Left forelimb (tissue), 1 donor: ENCODE measurements at regions not wholly inside any gene's neighbourhood (a gene's known extent, or its start where the extent isn't known, plus 50 kb on each side); places are given as distances from the start of the nearest gene placed in this dataset.
"Not testable (repeated sequence)": the region's sequence is repeated elsewhere in the genome, so short reads cannot be mapped to it uniquely, and the experiment has no call there.

Experiments used
- DNase-seq: peaks from one replicate; pipeline ENCODE4 v3.0.0-alpha.2; 2018; ENCODE audit warnings: low spot score

DNA sequence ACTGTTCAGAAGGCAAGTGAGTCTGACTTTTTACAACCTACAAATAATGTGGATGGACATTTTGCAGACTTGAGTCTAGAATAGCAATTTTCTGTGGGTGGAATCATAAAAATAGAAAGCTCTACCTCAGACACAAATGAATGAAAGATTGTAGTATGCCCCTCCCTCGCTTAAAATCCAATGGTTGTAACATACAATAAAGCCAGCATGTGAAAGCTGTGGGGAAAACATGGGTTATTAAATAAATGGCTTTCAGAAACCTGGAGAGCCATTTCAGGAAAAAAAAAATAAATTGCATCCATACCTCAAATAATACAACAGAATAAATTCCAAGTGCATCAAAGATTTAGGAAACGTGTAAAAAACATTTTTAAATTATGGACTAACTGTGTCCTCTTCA lies 123.1 kb upstream of the MON1B start:
- no peak for DNase-seq

DNA sequence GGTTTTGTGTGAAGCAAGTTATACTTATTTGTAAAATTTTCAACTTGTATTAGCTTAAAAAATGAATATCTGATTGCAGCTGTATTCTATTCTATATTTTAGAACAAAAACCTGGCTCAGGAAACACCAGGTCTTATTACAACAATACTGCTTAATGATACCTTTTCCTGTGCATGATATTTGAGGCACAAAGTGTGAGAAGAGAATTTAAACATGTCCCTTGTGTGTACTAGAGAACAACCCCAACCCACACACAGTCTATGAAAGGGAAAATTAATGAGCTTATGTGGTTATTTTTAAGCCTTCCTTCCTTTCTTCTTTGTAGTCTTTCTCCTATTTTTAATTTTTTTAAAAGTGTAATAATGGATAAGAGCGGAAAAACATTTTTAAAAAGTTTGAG lies 122.6 kb upstream of the MON1B start:
- DNase-seq = no peak

DNA sequence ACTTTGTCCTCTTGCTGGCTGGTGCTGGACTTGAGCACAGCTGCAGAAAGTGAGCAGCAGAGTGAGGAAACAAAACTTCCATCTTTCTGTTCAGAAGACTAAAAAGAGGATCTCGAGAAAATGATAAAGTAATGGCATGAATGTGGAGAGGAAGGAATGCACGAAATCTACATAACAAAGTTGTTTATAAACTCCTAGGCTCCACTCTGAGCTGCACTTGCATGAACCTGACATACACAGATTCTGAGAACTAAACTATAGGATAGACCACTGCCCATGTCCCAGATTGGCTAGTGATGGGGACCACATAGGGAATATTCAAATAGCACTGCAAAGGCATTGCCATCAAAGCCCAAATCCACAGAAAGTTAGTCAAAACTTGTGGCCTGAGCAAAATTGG lies 121.1 kb upstream of the MON1B start:
- no peak for DNase-seq

GRCh38 chr16:77070683-77071082 lies 120.3 kb upstream of the MON1B start:
- DNase-seq = no peak

- no peak for DNase-seq
These were observed 114.2 kb upstream of the MON1B start for GRCh38 chr16:77076839-77077238.

DNA sequence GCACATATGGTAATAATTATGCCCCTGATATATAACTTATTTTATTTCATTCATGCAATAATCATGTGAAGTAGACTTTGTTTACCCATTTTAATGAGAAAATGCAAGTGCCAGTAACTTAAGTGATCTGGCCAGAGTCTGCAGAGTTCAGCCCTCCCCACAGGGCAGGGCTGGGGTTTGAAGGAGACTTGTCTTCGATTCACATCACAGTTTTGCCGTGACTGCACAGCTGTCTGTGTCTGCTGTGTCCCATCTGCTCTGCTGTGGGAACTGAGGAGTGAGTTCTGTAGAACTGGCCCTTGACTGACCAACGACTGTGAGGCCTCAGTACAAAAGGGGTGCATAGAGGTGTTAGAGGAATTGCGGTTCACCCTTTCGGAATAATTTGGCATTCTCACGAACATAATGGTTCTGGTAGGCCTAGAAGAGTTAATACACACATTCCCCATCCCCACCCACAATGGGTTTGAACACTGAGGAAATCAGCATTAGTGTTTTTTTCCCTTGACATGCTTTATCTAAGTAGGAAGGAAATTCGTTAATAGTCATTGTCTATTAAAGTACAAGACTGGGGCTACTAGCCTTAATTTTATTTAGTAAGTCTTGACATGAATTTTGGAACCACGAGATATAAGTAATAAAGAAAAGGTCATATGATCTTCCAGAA lies 113.6 kb upstream of the MON1B start:
- DNase-seq = no peak

- no peak for DNase-seq
These were observed 105.0 kb upstream of the MON1B start for GRCh38 chr16:77085981-77086380.

GRCh38 chr16:77090062-77090461 lies 100.9 kb upstream of the MON1B start:
- no peak for DNase-seq

- no peak for DNase-seq
These were observed 97.7 kb upstream of the MON1B start for GRCh38 chr16:77093309-77093708.

- DNase-seq = no peak
These were observed 97.0 kb upstream of the MON1B start for GRCh38 chr16:77093999-77094398.

DNA sequence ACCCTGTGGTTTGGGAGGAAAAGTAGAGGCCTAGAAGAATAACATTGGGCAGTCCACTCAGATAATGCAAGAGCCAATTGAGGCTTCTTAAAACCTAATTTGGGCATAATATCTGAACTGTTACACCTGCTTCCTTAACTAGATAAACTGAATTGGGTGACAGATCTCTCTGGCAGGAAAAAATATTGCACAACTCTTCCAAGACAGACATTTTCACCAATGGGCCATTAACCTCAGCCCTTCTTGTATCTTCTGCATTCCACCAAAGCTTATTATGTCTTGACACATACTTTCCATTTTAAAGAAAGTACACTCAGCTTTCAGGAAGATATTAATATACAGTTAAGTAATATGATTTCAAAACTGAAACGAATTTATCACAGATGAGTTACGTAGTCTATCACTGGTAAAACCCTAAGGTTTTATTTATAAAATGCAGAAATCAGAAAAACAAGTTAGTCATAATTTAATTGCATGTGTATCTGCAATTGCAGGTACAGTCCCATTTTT lies 79.9 kb upstream of the MON1B start:
- no peak for DNase-seq

DNA sequence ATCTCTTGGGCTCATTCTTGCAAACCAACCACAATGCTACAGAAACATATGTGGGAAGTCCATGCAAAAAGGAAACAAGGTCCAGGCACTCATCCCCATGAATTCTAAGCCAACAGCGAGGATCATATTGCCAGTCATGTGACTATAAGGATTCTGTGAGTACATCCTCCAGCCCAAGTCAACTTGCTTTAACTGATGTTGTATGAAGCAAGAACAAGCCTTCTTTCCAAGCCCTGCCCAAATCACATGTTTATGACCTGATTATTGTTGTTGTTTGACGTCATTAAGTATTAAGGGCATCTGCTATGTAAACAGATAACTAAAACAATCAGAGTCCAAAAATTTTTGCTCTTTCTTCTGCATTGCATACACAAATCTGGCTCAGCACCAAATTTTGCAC lies 78.2 kb upstream of the MON1B start:
- DNase-seq = no peak

- peak; percentile 63 for DNase-seq
These were observed 77.2 kb upstream of the MON1B start for GRCh38 chr16:77113835-77114234.

GRCh38 chr16:77114361-77114760 lies 76.6 kb upstream of the MON1B start:
- DNase-seq = not testable (repeated sequence)

- DNase-seq = no peak
These were observed 74.1 kb upstream of the MON1B start for GRCh38 chr16:77116856-77117255.

DNA sequence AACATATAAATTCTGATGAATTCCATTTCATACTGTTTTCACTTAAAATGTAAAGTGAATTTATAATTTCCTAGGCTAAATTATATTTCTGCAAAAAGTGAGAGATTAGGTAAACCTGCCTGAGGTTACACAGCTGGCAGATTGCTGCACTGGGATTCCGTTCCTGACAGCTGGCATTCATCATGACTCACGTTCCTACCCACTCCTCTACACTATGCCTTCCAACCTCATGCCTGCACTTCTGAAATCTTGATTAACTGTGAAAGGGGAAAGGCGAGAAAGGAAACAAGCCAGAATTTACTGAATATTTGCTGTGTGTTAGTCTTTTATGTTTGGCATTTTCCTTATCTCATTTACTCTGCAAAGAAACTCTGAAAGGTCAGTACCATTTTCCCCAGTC lies 73.3 kb upstream of the MON1B start:
- no peak for DNase-seq

DNA sequence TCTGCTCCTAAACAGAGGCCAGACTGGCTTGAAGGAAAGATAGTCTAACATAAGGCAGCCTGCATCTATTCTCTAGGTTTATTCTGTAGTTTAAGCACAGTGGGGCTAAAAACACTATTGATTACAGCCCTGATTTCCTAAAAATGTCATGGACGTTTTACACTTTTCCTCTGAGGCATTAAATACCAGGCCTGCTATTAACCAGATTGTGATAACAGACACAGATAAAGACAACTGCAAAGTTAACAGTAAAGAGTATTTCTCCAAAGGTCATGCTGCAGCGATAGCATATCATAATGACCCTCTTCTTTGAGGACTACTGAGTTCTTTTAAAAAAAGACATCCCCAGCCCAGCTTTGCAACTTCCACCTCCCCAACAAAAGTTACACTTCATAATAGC lies 59.6 kb upstream of the MON1B start:
- no peak for DNase-seq

DNA sequence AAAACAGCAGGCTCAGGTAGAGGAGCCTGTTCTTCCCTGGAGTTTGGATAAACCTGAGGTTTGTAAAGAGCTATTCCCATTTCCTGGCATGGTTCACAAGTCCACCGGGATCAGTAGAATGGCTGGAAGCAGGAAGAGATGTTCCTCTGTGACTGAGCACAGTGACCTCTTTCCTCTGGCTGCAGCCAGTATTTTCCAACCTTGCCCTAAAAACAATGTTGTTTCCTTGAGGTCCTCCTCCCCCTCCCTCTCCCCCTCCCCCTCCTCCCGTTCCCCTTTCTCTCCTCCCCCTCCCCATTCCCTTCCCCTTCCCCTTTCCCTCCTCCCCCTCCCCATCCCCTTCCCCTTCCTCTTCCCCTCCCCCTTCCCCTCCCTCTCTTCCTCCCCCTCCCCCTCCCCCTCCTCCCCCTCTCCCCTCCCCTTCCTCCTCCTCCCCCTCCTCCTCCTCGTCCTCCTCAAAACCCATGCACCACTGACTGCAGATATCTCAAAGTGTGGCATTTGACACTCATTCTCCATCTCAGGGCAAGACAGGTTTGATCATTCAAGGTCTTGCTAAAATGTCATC lies 58.9 kb upstream of the MON1B start:
- DNase-seq = no peak

DNA sequence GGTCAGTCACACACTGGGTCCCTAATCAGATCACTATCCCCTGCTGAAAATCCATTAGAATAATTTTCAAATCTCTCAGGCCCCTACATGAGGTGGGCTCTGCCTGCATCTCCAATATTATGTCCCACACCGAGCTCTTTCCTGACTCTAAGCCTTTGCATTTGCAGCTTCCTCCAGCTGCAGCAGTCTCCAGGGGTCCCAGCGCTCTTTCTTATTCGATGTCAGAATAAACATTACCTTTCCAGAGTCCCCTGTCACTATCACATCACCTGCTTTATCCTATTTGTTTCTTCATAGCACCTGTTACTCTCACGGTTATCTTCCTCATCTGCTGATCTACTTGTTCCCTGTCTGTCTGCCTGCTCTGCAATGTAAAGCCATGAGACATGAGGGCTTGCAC lies 57.3 kb upstream of the MON1B start:
- no peak for DNase-seq

DNA sequence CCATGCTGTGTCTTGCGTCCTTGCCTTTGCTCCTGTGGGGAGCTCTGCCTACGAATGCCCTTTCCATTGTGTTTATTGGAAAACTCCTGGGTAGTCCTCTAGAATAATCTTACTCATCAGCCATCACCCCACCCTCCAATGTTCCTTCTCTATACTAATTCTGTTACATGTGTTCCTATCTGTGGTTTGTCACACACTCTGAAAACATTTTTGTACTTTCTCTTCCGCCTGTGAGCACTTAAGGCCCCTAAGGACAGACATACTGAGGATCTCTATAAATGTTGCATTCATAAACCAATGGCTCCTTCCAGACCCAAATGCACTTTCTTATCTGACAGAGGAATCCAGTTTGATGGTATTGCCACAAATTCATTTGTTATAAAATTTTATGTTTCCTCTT lies 53.9 kb upstream of the MON1B start:
- DNase-seq = no peak
